Hepatocyte (in vitro differentiated cells): ENCODE measurements at regions not wholly inside any gene's neighbourhood (a gene's known extent, or its start where the extent isn't known, plus 50 kb on each side); places are given as distances from the start of the nearest gene placed in this dataset.
"Not testable (repeated sequence)": the region's sequence is repeated elsewhere in the genome, so short reads cannot be mapped to it uniquely, and the experiment has no call there.

Source experiments
- DNase-seq: peaks from one replicate; pipeline ENCODE4 v3.0.0-alpha.2; 2016; ENCODE audit warnings: low spot score
- H2AFZ ChIP-seq: fragments of 200-600 bp; sonication (generic); 2 replicates; pipeline ENCODE4 v1.6.0; 2016; ENCODE audit warnings: antibody characterized with exemption, mild to moderate bottlenecking
- H3K27ac ChIP-seq: fragments of 200-600 bp; sonication (generic); 2 replicates; pipeline ENCODE4 v1.5.1; 2016; ENCODE audit warnings: mild to moderate bottlenecking
- H3K27me3 ChIP-seq: fragments of 200-600 bp; sonication (generic); 2 replicates; pipeline ENCODE4 v1.6.1; 2016
- H3K36me3 ChIP-seq: fragments of 200-600 bp; sonication (generic); replicated peaks from 2 replicates; pipeline ENCODE4 v1.5.1; 2016; ENCODE audit warnings: low read depth; ENCODE audit not compliant: insufficient read depth
- H3K4me1 ChIP-seq: fragments of 200-600 bp; sonication (generic); 2 replicates; pipeline ENCODE4 v1.5.1; 2016; ENCODE audit warnings: mild to moderate bottlenecking, moderate library complexity; ENCODE audit not compliant: insufficient read depth
- H3K4me2 ChIP-seq: fragments of 200-600 bp; sonication (generic); 2 replicates; pipeline ENCODE4 v1.6.0; 2016
- H3K4me3 ChIP-seq: fragments of 200-600 bp; sonication (generic); 2 replicates; pipeline ENCODE4 v1.5.1; 2016; ENCODE audit warnings: mild to moderate bottlenecking
- H3K79me2 ChIP-seq: fragments of 200-600 bp; sonication (generic); 2 replicates; pipeline ENCODE4 v1.6.0; 2017; ENCODE audit warnings: mild to moderate bottlenecking
- H3K9me2 ChIP-seq: fragments of 200-600 bp; sonication (generic); replicated peaks from 2 replicates; pipeline ENCODE4 v1.6.0; 2017; ENCODE audit warnings: mild to moderate bottlenecking; ENCODE audit not compliant: insufficient read depth
- H3K9me3 ChIP-seq: fragments of 200-600 bp; sonication (generic); 2 replicates; pipeline ENCODE4 v1.5.1; 2016; ENCODE audit warnings: low read depth, mild to moderate bottlenecking
- H4K20me1 ChIP-seq: fragments of 200-600 bp; sonication (generic); 2 replicates; pipeline ENCODE4 v1.6.0; 2016; ENCODE audit warnings: mild to moderate bottlenecking; ENCODE audit not compliant: insufficient read depth, poor library complexity, severe bottlenecking
- EZH2 ChIP-seq: fragments of 200-600 bp; sonication (generic); IDR thresholded peaks from 2 replicates; pipeline ENCODE4 v1.6.1; 2016; ENCODE audit warnings: antibody characterized with exemption, mild to moderate bottlenecking, borderline replicate concordance
- EZH2phosphoT487 ChIP-seq: fragments of 200-600 bp; sonication (generic); IDR thresholded peaks from one replicate; pipeline ENCODE4 v1.6.1; 2018; ENCODE audit warnings: antibody characterized with exemption, mild to moderate bottlenecking, low read depth, moderate library complexity; ENCODE audit not compliant: unreplicated experiment, severe bottlenecking
- WGBS: methylation state at CpG from one replicate; pipeline ENCODE4 v1.1.6; 2016; ENCODE audit warnings: low lambda C conversion rate; ENCODE audit errors: missing lambda C conversion rate; 5-methylcytosine and 5-hydroxymethylcytosine counted together
- TF ChIP-seq, protein P1 (sequence below): fragments of 200-600 bp; sonication (generic); IDR thresholded peaks from 2 replicates; pipeline ENCODE4 v1.5.1; 2016; ENCODE audit warnings: antibody characterized with exemption, mild to moderate bottlenecking; ENCODE audit not compliant: poor library complexity

GRCh38 chr2:183477296-183477695, 353.1 kb downstream of the NUP35 start:
- H3K9me2 ChIP-seq: no peaks in the 10 kb centered on the region
- no peaks in the 10 kb centered on the region for H3K4me1 ChIP-seq
- WGBS: 73% methylated on average over 2 of the region's 2 CpGs
- H2AFZ ChIP-seq: no peak overlapping the region
- no peaks in the 10 kb centered on the region for H3K79me2 ChIP-seq
- H3K4me3 ChIP-seq: no peak overlapping the region
- TF ChIP-seq, protein P1, sequence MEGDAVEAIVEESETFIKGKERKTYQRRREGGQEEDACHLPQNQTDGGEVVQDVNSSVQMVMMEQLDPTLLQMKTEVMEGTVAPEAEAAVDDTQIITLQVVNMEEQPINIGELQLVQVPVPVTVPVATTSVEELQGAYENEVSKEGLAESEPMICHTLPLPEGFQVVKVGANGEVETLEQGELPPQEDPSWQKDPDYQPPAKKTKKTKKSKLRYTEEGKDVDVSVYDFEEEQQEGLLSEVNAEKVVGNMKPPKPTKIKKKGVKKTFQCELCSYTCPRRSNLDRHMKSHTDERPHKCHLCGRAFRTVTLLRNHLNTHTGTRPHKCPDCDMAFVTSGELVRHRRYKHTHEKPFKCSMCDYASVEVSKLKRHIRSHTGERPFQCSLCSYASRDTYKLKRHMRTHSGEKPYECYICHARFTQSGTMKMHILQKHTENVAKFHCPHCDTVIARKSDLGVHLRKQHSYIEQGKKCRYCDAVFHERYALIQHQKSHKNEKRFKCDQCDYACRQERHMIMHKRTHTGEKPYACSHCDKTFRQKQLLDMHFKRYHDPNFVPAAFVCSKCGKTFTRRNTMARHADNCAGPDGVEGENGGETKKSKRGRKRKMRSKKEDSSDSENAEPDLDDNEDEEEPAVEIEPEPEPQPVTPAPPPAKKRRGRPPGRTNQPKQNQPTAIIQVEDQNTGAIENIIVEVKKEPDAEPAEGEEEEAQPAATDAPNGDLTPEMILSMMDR: no peak
- no peak for TF ChIP-seq EZH2phosphoT487
- TF ChIP-seq EZH2: no peak
- H3K27me3 ChIP-seq: no peaks in the 10 kb centered on the region
- H3K27ac ChIP-seq: no peak overlapping the region
- no peak for DNase-seq
- no peaks in the 10 kb centered on the region for H3K36me3 ChIP-seq
- no peaks in the 10 kb centered on the region for H3K9me3 ChIP-seq
- no peaks in the 10 kb centered on the region for H4K20me1 ChIP-seq
- no peak overlapping the region for H3K4me2 ChIP-seq

DNA sequence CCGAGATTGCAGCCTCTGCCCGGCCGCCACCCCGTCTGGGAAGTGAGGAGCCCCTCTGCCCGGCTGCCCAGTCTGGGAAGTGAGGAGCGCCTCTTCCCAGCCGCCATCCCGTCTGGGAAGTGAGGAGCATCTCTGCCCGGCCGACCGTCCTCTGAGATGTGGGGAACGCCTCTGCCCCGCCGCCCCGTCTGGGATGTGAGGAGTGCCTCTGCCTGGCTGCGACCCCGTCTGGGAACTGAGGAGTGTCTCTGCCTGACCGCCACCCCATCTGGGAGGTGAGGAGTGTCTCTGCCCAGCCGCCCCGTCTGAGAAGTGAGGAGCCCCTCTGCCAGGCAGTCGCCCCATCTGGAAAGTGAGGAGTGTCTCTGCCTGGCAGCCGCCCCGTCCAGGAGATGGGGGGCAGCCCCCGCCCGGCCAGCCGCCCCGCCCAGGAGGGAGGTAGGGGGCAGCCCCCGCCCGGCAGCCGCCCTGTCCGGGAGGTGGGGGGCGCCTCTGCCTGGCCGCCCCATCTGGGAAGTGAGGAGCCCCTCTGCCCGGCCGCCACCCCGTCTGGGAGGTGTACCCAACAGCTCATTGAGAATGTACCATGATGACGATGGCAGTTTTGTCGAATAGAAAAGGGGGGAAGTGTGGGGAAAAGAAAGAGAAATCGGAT, 354.8 kb downstream of the NUP35 start:
- not testable (repeated sequence) for DNase-seq, H3K27me3 ChIP-seq, H3K4me2 ChIP-seq, H3K4me1 ChIP-seq, H4K20me1 ChIP-seq, H3K9me2 ChIP-seq, H3K4me3 ChIP-seq, H3K27ac ChIP-seq, H3K36me3 ChIP-seq, H2AFZ ChIP-seq, H3K9me3 ChIP-seq, H3K79me2 ChIP-seq
- WGBS: 97% methylated on average over 20 of the region's 39 CpGs

DNA sequence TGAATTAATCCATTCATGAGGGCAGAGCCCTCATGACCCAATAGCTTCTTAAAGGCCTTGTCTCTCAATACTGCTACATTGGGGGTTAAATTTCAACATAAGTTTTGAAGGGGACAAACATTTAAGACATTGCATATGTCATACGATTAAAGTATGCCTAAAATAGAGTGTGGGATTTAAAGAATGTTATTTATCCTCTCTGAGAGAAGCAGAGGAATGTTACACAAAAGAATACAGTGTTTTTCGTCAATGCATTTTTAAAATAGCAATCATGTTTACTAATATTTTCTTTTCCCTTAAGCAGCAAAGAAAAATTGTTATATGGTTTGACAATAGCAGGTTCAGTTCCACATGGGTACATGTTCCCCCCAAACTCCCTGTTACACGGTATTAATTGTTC, 363.1 kb downstream of the NUP35 start:
- no peak overlapping the region for H3K27ac ChIP-seq
- H3K9me3 ChIP-seq: no peaks in the 10 kb centered on the region
- H4K20me1 ChIP-seq: no peaks in the 10 kb centered on the region
- no peak overlapping the region for H2AFZ ChIP-seq
- H3K4me2 ChIP-seq: no peak overlapping the region
- no peak overlapping the region for H3K4me3 ChIP-seq
- no peak for DNase-seq
- 86% methylated on average over 3 of the region's 3 CpGs for WGBS
- H3K27me3 ChIP-seq: no peaks in the 10 kb centered on the region
- peaks cover 3% of the 10 kb centered on the region for H3K4me1 ChIP-seq
- H3K79me2 ChIP-seq: no peaks in the 10 kb centered on the region
- H3K9me2 ChIP-seq: no peaks in the 10 kb centered on the region
- TF ChIP-seq, protein P1: no peak
- no peak for TF ChIP-seq EZH2phosphoT487
- TF ChIP-seq EZH2: no peak
- H3K36me3 ChIP-seq: no peaks in the 10 kb centered on the region

DNA sequence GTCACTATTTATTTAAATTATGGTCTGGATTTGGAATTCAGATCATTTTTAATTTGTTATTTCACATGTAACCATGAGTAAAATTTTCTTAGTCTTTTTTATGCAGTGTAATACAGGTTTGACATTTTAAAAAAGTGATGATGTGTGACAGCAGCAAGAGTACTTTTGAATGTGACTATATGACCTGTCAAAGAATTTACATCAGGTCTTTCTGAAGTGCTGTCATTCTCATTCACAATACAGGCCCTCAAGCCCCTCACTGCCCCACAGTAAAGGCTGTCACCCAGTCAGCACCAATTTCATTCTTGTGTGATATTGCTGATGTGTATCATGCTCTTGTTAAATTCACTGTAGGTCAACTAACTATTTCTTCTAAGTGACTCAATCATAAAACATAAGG, 364.2 kb downstream of the NUP35 start:
- Histone ChIP-seq H4K20me1 (no peaks in the 10 kb centered on the region), H3K36me3 (no peaks in the 10 kb centered on the region), H3K9me2 (no peaks in the 10 kb centered on the region), H3K4me3 (no peak overlapping the region), H3K27ac (no peak overlapping the region), H3K9me3 (no peaks in the 10 kb centered on the region), H2AFZ (no peak overlapping the region), H3K4me1 (peaks cover 8% of the 10 kb centered on the region), H3K27me3 (no peaks in the 10 kb centered on the region), H3K4me2 (no peak overlapping the region), H3K79me2 (no peaks in the 10 kb centered on the region)
- TF ChIP-seq EZH2 (no peak), EZH2phosphoT487 (no peak)
- TF ChIP-seq, protein P1: no peak
- no peak for DNase-seq
